ENCODE measurements at regions not wholly inside any gene's neighbourhood (a gene's known extent, or its start where the extent isn't known, plus 50 kb on each side); places are given as distances from the start of the nearest gene placed in this dataset.
A peak's percentile ranks its signal among the peaks of the same experiment; 100 is the strongest.

DNA sequence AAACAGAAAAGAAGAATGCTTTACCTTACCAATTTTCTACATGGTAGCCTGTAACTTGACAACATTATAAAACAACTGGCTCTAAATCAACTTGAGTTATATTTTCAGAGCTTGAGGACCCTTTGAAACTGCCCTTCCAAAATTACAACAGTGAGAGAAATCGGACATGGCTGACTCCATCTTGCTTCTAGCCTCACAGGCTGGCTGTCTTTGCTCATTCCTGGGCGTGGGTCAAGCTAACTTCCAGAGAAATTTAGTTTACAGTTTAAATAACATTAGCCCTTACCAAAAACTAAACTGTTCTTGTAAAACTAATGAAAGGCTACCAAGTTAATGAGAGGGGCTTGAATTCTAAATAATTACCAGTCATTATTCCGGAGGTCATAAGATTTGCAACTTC lies 183.4 kb downstream of the AKR1D1 start:
- Mint-ChIP-seq H3K4me1 (ENCODE audit: unreplicated experiment) (peaks cover 13% of the 10 kb centered on the region), H3K9me3 (ENCODE audit: unreplicated experiment) (peaks cover 3% of the 10 kb centered on the region), H3K4me3 (ENCODE audit: unreplicated experiment) (no peak overlapping the region), H3K27me3 (ENCODE audit: unreplicated experiment) (no peaks in the 10 kb centered on the region), H3K27ac (ENCODE audit: unreplicated experiment) (no peak overlapping the region), H3K36me3 (ENCODE audit: unreplicated experiment) (no peaks in the 10 kb centered on the region)
- DNase-seq (ENCODE audit: extremely low spot score, unreplicated experiment) = peak; percentile 4
- TF ChIP-seq, protein P1, sequence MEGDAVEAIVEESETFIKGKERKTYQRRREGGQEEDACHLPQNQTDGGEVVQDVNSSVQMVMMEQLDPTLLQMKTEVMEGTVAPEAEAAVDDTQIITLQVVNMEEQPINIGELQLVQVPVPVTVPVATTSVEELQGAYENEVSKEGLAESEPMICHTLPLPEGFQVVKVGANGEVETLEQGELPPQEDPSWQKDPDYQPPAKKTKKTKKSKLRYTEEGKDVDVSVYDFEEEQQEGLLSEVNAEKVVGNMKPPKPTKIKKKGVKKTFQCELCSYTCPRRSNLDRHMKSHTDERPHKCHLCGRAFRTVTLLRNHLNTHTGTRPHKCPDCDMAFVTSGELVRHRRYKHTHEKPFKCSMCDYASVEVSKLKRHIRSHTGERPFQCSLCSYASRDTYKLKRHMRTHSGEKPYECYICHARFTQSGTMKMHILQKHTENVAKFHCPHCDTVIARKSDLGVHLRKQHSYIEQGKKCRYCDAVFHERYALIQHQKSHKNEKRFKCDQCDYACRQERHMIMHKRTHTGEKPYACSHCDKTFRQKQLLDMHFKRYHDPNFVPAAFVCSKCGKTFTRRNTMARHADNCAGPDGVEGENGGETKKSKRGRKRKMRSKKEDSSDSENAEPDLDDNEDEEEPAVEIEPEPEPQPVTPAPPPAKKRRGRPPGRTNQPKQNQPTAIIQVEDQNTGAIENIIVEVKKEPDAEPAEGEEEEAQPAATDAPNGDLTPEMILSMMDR (IDR thresholded peaks at IDR 0.05) = no peak

DNA sequence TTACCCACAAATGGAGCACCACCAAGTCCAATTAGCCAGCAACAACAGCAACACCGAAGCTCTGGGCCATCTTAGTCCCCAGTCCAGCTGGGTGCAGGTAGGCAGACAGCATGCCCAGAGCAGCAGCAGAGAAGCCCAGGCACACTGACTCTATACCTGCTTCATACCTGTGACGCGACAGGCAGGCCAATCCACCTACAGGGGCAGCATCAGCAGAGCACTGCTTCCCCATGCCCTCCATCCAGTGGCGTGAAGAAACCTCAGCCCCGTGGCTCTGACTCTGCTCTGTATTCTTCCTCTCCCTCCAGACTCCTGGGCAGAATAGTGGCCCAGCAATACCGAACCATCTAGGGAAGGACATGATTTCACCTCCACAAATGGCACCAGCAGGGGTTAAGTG lies 191.7 kb downstream of the AKR1D1 start:
- peak; percentile 75 for DNase-seq (ENCODE audit: extremely low spot score, unreplicated experiment)
- TF ChIP-seq, protein P1 (IDR thresholded peaks at IDR 0.05) = no peak
- Mint-ChIP-seq H3K36me3 (ENCODE audit: unreplicated experiment) (no peaks in the 10 kb centered on the region), H3K27ac (ENCODE audit: unreplicated experiment) (no peak overlapping the region), H3K4me3 (ENCODE audit: unreplicated experiment) (no peak overlapping the region), H3K4me1 (ENCODE audit: unreplicated experiment) (peaks cover under 1% of the 10 kb centered on the region), H3K9me3 (ENCODE audit: unreplicated experiment) (no peaks in the 10 kb centered on the region), H3K27me3 (ENCODE audit: unreplicated experiment) (no peaks in the 10 kb centered on the region)

DNA sequence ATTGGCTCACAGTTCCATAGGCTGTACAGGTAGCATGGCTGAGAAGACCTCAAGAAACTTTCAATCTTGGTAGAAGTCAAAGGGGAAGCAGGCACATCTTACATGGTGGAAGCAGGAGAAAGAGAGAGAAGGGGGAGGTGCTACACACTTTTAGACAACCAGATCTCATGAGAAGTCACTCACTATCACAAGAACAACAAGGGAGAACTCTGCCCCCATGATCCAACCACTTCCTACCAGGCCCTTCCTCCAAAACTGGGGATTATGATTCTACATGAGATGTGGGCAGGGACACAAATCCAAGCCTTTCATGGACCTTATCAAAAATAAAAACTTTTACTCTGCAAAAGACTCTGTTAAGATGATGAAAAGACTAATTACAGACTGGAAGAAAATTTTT lies 183.2 kb upstream of the TRIM24 start:
- no peaks in the 10 kb centered on the region for H3K9me3 Mint-ChIP-seq (ENCODE audit: unreplicated experiment)
- H3K27ac Mint-ChIP-seq (ENCODE audit: unreplicated experiment) = no peak overlapping the region
- H3K36me3 Mint-ChIP-seq (ENCODE audit: unreplicated experiment) = no peaks in the 10 kb centered on the region
- no peaks in the 10 kb centered on the region for H3K27me3 Mint-ChIP-seq (ENCODE audit: unreplicated experiment)
- no peak overlapping the region for H3K4me3 Mint-ChIP-seq (ENCODE audit: unreplicated experiment)
- DNase-seq (ENCODE audit: extremely low spot score, unreplicated experiment) = peak; percentile 13
- TF ChIP-seq, protein P1 (IDR thresholded peaks at IDR 0.05) = no peak
- peaks cover 13% of the 10 kb centered on the region for H3K4me1 Mint-ChIP-seq (ENCODE audit: unreplicated experiment)

DNA sequence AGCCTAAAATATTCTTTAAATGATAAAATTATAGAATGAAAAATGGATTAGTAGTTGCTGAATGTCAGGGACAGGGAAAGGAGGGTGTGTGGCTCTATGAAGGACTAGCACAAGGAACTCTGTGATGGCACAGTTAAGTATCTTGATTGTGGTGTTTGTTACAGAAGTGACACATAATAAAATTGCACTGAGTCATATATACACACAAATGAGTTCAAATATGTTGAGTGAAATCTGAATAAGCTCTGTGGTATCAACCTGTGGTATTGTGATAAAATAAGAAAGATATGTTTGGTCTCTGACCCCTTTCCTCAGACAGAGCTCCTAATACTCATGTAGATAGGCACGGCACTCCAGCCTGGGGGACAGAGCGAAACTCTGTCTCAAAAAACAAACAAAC lies 181.5 kb upstream of the TRIM24 start:
- TF ChIP-seq, protein P1 (IDR thresholded peaks at IDR 0.05) = no peak
- no peak for DNase-seq (ENCODE audit: extremely low spot score, unreplicated experiment)
- Mint-ChIP-seq H3K27ac (ENCODE audit: unreplicated experiment) (no peak overlapping the region), H3K9me3 (ENCODE audit: unreplicated experiment) (no peaks in the 10 kb centered on the region), H3K4me1 (ENCODE audit: unreplicated experiment) (peaks cover 30% of the 10 kb centered on the region), H3K36me3 (ENCODE audit: unreplicated experiment) (no peaks in the 10 kb centered on the region), H3K4me3 (ENCODE audit: unreplicated experiment) (no peak overlapping the region), H3K27me3 (ENCODE audit: unreplicated experiment) (no peaks in the 10 kb centered on the region)

DNA sequence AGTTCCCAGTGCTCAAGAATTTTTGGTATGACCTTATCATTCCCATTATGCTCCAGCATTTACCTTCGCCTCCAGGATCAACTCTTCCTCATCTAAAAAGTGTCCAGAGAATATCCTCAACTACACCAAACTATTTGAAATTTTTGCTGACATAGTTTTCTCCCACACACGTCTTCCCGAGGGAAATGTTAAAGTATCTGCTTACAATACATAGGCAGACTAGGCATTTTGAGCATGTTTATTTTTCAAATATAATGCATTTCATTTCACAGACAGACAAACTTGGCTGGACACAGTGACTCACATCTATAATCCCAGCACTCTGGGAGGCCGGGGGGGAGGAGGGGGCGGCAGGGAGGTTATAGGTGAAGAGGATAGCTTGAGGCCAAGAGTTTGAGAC lies 177.1 kb upstream of the TRIM24 start:
- Mint-ChIP-seq H3K9me3 (ENCODE audit: unreplicated experiment) (no peaks in the 10 kb centered on the region), H3K4me3 (ENCODE audit: unreplicated experiment) (no peak overlapping the region), H3K4me1 (ENCODE audit: unreplicated experiment) (peaks cover 30% of the 10 kb centered on the region), H3K27me3 (ENCODE audit: unreplicated experiment) (no peaks in the 10 kb centered on the region), H3K27ac (ENCODE audit: unreplicated experiment) (peak overlapping the region; percentile 47), H3K36me3 (ENCODE audit: unreplicated experiment) (no peaks in the 10 kb centered on the region)
- TF ChIP-seq, protein P1 (IDR thresholded peaks at IDR 0.05) = no peak
- DNase-seq (ENCODE audit: extremely low spot score, unreplicated experiment) = peak; percentile 53
